Renal cortex interstitium (tissue), 11 donors: ENCODE measurements at regions not wholly inside any gene's neighbourhood (a gene's known extent, or its start where the extent isn't known, plus 50 kb on each side); places are given as distances from the start of the nearest gene placed in this dataset.

Experiments
- DNase-seq, 11 donors: peaks; one replicate each; pipeline ENCODE4 v3.0.0-alpha.2; 2013; ENCODE audit warnings: low read depth in 9 of 11, low spot score in 4 of 11; ENCODE audit errors: extremely low read depth in 1 of 11

DNA sequence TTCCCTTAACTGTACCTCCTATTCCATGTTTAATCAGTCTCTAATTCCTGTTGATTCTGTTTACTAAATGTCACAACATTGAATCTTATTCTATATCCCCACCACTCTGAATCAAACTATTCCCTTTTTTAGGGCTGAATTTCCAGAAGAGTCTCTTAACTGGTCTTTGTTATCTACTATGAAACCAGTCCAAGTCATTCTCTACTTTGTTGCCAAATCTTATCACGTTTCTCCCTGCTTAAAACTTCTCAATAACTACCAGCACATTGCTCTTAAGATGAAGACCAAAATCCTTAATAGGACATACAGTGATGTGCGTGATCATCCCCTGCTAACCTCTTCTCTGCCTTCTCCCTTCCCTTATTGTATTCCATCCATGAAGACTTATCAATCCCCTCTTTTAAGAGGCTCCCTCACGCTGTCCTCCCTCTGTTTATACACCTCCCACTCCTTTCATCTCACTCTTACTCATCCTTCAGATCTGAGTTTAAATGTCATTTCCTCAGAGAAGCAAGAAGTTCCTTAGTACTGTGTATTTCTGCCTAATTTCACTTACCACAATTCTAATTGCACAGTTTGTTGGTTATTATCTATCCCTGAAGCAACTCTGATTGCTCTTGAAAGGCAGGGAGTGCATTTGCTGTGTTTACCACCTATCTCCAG lies 143.0 kb upstream of the AHI1 start:
- DNase-seq: no peak

DNA sequence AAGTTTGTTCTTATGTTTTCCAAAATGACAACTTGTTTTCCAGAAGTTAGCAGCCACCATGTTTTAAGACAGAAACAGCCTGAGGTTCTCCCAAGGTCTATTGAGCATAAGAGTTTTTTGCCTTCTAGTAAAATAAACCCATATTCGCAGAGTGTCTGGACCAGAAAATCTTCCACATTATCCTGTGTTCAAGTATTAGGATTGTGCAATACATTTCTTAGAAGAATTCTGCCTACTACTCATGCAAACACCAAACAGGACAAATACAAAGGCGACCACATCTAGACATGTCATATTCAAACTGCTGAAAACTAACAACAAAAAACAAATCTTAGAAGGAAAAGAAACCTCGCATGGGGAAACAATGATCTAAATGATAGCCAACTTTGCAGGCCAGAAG lies 145.4 kb upstream of the AHI1 start:
- DNase-seq: no peak

DNA sequence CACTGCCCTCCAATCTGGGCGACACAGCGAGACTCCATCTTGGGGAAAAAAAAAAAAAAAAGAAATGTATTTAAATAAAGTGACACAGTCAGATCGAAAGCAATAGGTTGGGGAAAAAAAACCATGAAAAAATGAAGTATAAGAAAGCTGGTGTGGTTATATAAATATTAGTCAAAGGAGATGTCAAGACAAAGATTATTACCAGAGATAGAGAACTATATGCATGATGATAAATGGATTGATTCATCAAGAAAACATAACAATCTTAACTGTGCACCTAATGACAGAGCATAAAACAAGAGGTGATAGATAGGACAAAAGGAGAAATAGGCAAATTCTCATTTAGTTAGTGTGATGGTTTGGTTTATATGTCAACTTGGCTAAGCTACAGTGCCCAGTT lies 146.9 kb upstream of the AHI1 start:
- DNase-seq: no peak

DNA sequence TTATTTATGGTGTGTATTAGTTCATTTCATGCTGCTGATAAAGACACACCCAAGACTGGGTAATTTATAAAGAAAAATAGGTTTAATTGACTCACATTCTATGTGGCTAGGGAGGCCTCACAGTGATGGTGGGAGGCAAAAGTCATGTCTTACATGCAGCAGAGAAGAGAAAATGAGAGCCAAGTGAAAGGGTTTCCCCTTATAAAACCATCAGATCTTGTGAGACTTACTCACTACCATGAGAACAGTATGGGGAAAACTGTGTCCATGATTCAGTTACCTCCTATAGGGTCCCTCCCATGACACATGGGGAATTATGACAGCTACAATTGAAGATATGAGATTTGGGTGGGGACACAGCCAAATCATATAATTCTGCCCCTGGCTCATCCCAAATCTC lies 150.0 kb upstream of the AHI1 start:
- no peak for DNase-seq

DNA sequence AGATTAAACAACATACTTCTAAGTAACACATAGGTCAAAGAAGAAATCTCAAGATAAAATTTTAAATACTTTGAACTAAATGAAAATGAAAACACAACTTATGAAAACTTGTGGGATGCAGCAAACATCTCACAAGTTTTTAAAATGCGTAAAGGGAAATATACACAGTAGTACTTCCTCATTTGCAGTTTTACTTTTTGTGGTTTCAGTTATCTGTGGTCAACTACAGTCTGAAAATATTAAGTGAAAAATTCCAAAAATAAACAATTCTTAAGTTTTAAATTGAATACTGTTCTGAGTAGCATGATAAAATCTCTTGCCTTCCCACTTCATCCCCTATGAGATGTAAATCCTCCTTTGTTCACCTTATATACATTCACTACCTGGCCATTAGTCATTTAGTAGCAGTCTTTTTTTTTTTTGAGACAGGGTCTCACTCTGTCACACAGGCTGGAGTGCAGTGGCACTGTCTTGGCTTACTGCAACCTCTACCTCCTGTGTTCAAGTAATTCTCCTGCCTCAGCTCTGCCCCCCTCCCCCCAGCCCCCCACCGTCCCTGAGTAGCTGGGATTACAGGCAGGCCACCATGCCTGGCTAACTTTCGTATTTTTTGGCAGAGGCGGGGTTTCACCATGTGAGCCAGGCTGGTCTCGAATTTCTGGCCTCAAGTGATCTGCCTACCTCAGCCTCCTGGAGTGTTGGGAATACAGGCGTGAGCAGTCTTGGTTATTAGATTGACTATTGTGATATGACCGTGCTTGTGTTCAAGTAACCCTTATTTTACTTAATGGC lies 154.6 kb upstream of the AHI1 start:
- DNase-seq: no peak

DNA sequence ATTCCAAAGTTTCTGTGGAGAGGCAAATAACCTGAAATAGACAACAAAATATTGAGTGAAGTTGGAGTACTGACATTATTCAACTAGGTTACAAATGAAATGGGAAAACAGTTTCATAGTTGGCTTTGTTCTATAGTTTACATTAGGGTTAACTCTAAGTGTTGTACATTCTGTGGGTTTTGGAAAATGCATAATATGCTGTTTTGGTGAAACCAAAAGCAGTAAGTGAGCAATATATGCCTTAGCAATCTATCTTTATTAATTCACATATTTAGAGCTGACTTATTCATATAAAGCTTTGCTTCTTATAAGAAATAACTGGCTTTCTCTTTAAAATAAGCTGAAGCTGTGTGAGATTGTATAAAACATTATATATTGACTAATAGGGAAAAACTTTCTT lies 157.5 kb upstream of the AHI1 start:
- no peak for DNase-seq

DNA sequence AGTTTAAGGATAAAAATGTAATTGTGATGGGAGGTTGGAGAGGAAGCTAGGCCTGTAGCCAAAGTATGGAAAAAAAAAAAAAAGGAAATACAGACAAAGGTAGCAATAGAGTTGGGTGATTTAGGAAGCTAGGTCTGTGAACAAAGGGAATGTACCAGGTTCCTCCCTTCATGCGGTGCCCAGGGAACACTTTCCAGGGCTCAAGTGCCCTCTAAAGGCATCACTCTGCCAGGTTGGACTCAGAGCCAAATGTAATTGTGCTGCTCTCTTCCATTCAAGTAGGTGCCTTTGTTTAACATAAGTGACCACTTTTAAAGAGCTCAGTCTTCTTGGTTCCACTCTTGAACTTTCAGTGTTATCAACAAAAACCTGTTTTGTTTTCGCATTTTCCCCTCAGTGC lies 159.7 kb upstream of the AHI1 start:
- DNase-seq: no peak

DNA sequence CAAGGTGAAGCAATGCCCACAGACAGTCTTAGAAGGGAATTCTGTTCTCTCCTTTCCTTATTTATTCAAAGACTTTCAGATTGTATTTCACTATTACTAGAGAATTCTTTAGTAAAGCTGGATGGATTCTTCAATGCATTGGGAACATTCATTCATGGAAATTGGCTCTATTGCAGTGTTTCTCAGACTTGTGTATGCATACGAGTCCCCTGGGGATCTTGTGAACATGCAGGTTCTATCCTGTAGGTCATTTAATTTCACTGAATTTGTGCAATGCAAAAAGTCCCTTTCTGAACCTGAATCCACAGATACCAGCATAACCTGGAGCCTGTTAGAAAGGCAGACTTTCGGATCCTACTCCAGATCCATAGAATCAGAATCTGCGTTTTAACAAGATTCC lies 160.9 kb upstream of the AHI1 start:
- no peak for DNase-seq

DNA sequence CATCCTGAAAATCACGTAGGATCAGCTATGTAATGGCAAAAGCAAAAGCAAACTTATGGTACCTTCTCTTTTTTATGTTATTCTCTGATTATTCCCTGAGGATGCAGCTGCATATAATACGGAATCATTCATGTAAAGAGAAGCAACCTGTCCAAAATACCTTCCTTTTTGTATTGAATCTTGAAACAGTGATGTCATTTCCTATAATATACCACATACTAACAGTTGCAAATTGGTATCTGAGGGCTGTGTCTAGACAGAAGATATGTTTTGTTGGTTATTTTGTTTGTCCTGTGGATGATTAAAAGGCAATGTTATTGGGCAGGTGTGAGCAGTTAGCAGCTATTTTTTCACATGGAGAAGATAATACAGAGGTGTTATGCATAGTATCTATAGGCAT lies 161.4 kb upstream of the AHI1 start:
- no peak for DNase-seq

DNA sequence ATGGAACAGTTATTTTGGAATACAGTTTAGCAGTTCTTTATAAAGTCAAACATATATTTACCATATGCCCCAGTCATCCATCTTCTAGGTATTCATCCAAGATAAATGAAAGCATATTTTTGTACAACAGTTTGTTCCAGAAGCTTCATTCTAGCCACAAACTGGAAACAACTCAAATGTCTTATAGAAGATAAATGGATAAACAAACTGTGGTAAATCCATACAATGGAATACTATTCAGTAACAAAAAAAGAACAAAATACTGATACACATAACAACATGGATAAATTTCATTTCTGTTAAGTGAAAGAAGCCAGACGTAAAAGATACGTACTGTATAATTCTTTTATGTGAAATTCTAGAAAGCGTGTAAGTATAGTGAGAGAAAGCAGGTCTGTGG lies 167.0 kb upstream of the AHI1 start:
- DNase-seq: no peak

DNA sequence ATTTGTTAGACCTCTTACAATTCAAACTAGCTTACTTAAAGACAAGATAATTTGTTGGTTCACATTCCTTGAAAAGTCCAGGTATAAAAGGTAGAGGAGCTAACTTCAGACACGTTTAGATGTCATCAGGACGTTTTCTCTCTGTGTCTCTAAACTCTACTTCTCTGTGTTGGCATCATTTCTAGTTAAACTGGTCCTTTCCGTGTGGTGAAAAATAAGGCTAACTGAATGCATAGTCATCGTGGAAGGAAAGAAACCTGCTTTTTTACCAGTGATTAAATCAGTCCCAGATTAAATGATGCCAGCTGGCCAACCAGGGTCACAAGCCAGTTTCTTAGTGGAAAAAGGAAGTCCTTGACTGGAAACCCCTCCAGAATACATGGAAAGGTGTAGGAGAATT lies 168.4 kb upstream of the AHI1 start:
- no peak for DNase-seq

DNA sequence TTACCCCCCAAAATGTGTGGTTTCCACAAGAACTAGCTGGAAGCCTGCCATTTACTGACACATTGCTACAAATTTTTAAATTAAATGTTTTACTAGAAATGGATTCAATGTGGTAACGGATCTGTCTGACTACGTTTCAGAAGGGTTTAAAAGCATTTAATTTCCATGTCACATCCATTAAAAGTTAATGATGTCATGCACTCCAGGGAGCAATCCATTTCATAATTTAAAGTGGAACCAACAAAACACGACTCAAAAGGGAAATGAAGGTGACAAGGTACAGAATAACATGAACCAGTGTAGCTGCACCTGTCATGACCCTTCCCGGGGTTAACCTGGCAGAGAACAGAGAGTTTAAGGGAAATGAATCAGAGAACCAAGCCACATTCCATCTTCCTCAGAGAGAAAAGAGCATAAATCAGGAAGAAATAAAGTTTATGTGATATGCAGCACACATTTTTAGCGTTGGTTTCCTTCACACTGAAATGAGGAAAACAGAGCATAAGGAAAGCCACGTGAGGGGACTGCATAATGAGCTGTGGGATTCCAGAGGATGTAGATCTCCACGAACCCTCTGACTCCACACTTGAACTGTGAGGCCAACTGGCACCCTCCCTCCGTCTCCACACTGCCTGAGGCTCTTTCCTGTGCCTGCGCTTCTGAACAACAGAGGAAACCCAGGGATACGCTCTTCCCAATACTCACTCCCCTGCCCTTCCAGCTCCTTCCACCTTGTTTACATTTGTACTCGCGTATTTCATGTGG lies 170.3 kb upstream of the AHI1 start:
- peak in 2 of 11 donors; percentile 21 to 25 for DNase-seq

DNA sequence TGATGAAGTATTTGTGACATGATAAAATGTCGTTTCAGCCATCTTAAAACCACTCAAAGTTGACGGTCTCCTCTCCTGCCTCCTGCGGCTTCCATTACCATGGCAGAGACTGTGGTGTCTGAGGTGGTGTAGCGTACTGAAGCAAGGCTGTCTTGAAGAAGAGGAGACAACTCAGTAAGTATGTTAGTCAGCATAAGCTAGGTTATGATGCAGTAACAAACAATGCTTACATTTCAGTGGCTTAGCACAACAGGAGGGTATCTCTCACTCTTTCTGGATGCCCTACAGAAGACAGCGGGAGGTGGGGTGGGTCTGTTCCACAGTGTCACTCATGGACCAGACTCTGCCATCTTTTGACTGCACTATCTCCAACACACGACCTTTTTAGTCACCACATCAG lies 174.7 kb upstream of the AHI1 start:
- DNase-seq: no peak

DNA sequence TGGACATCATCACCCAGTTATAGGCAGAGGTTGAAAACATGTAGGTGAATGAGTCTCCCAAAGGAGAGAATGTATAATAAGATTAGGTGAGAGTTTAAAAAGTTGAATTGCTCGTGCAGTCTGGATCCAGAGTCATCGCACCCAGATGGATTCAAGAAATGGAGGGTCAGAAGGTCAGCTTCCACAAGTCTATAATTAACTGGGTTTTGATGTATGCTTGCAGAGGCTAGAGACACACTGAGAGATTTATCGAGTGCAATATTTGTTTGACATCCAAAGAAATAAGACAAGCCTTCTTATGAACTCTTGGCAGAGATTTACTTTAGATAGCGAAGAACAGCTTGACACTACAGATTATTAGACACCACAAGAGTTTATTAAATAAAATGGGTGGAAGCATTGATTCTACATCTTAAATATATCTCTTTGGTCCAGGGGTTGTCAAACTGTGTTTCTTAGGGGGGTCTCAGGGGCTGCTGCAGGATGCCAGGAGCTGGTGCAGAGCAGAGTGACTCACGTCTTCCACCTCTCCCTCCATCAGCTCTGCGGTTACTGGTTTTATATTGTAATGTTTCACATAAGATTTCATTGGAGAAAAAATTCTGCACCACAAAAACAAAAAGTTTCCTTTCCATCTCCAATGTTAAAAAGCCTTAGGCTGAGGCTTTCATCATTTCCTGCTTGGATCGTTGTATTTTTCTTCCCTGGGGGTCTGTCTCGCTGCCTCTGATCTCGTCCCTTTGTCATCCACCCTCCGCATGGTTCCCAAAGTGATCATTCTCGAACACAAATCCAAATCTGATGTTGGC lies 176.2 kb upstream of the AHI1 start:
- peak in 1 of 11 donors; percentile 7 for DNase-seq

DNA sequence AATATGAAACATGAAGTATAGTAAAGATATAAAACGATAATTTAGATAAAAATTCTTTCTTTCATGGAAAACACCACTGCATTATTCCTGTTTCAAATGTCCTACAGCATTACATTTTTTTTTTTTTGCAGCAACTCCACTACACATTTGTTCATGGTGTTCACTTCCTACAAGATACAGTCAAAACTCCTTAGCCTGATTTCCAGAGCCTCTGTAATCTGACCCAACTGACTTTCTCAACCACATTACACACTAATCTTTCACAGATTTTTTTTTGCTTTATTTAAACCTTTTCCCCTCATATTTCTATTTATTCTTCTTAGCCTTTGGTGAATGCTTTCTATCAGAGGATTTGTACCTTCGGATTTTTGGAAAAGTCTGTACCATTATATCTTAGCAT lies 176.5 kb upstream of the PDE7B start:
- DNase-seq: no peak

DNA sequence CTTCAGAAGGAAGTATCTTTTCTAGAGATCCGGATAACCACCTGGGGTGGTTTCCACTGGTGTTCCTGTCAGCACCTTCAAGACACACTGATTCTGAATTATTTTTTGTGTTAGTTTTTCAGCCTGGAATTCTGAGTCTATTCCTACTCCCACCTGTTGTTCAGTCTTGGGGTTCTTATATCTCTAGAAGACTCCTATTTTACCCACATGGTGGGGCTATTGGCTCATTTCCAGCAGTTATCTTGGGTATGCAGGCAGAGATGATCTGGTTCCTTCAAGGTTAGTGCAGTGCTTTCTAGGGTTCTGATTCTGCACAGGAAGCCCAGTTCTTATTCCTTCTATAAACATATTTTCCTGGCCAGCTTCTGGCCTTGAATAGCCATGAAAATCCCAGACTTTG lies 175.6 kb upstream of the PDE7B start:
- peak in 7 of 11 donors; percentile 39 to 60 (median 44) for DNase-seq

DNA sequence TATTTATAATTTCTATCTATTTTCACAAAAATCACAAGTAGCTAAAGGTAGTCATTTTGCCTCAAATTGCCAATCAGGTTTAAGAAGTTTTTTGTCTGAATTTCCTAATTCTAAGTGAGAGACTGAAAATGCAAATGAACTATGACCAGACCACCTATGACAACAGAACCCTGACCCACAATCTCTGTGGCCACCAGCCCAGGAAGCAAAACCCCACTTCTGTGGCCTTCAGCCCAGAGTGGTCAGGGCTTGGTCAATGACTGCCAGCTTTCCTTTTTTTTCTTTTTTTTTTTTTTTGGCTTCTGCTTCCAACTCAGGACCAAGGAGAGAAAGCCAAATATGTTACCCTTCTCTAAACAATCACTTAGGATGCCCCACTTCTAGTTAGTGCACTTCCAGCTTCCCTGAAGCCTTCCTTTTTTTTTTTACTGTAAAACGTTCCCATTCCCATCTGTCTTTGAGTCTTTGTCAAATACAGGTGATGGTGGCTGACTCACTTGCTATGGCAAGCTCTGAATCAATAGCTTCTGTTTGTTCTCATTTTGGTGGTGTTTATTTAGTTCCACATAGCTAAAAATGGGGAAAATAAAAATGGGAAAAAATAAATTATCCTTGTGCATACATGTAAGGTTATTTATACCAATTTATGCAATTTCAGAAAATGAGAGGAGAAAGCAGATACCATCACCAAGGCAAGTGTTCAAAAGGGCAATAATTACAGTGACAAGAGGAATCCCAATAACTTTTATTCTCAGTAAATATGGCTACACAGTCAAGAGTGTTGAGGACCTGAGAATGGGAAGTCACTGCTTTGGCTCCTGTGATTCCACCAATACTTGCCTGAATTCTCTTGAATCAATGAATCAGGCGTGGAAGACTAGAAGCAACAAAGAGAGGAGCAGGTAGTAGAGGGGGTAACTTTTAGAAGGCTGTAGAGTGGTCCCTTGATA lies 170.3 kb upstream of the PDE7B start:
- no peak for DNase-seq

DNA sequence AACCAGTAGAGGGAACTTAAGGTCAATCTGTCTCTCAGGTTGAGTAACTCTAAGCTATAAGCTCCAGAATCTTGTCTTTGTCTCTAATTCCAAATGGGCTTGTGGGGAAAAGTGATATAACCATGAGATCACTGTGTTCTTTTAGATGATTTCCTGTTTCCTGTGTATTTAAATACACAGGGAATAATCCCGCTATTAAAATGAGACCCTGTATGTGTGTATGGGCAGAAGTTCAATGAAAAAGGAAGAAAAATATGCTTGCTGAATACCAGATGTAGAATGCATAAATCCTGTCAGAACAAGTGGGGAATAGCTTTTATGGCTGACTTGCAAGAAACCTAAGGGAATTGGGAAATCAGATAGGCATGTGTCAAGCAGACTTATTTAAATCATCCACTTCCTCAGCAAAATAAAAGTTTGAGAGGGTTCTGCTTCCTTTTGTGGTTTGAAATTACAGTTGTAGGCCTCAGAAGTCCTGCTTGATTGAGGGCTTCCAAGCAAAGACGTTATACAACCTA lies 164.7 kb upstream of the PDE7B start:
- peak in 3 of 11 donors; percentile 13 to 45 (median 30) for DNase-seq
